NCI-H2081 (cell line): ENCODE measurements at regions not wholly inside any gene's neighbourhood (a gene's known extent, or its start where the extent isn't known, plus 50 kb on each side); places are given as distances from the start of the nearest gene placed in this dataset.

Experiments
- DNase-seq, 2 experiments: peaks; one replicate each; lab custom pipeline; 2025; lab: John Stamatoyannopoulos, UW

GRCh38 chr2:176502619-176503018 lies 233.4 kb downstream of the MTX2 start:
- DNase-seq, result no peak

- no peak for DNase-seq
These were observed 234.5 kb downstream of the MTX2 start for GRCh38 chr2:176503776-176504175.

GRCh38 chr2:176504440-176504839 lies 235.2 kb downstream of the MTX2 start:
- DNase-seq, result no peak

- DNase-seq, result no peak
These were observed 238.5 kb downstream of the MTX2 start for GRCh38 chr2:176507786-176508185.

- no peak for DNase-seq
These were observed 239.1 kb downstream of the MTX2 start for GRCh38 chr2:176508374-176508773.

GRCh38 chr2:176508984-176509740 lies 239.9 kb downstream of the MTX2 start:
- no peak for DNase-seq

GRCh38 chr2:176514276-176514675 lies 245.0 kb downstream of the MTX2 start:
- DNase-seq, result no peak

- DNase-seq, result no peak
These were observed 245.7 kb downstream of the MTX2 start for GRCh38 chr2:176514805-176515500.

GRCh38 chr2:176516051-176516602 lies 246.9 kb downstream of the MTX2 start:
- no peak for DNase-seq

- peak in 1 of 2 experiments; percentile 50 for DNase-seq
These were observed 249.6 kb downstream of the MTX2 start for GRCh38 chr2:176518823-176519222.

GRCh38 chr2:176521878-176522670 lies 252.8 kb downstream of the MTX2 start:
- no peak for DNase-seq

GRCh38 chr2:176525086-176525485 lies 255.8 kb downstream of the MTX2 start:
- DNase-seq, result no peak

- DNase-seq, result peak in 1 of 2 experiments; percentile 9
These were observed 258.0 kb downstream of the MTX2 start for GRCh38 chr2:176526995-176527901.

GRCh38 chr2:176531608-176532007 lies 262.4 kb downstream of the MTX2 start:
- no peak for DNase-seq

- no peak for DNase-seq
These were observed 264.4 kb downstream of the MTX2 start for GRCh38 chr2:176533505-176534193.

GRCh38 chr2:176534798-176535466 lies 265.7 kb downstream of the MTX2 start:
- peak in 1 of 2 experiments; percentile 76 for DNase-seq

GRCh38 chr2:176535467-176536113 lies 266.3 kb downstream of the MTX2 start:
- no peak for DNase-seq

- peak in 1 of 2 experiments; percentile 56 for DNase-seq
These were observed 267.3 kb downstream of the MTX2 start for GRCh38 chr2:176536439-176537133.

- DNase-seq, result no peak
These were observed 268.7 kb downstream of the MTX2 start for GRCh38 chr2:176537932-176538331.
